Endothelial cell (in vitro differentiated cells): ENCODE measurements at regions not wholly inside any gene's neighbourhood (a gene's known extent, or its start where the extent isn't known, plus 50 kb on each side); places are given as distances from the start of the nearest gene placed in this dataset.

Source experiments
- DNase-seq: peaks from one replicate; pipeline ENCODE4 v3.0.0; 2021; ENCODE audit warnings: low spot score
- H3K27ac Mint-ChIP-seq: one replicate; pipeline ENCODE4 v1.8.0; 2021; ENCODE audit warnings: mixed read lengths, inconsistent platforms; ENCODE audit not compliant: unreplicated experiment
- H3K27me3 Mint-ChIP-seq: one replicate; pipeline ENCODE4 v1.8.0; 2021; ENCODE audit warnings: mild to moderate bottlenecking, moderate library complexity, mixed read lengths, inconsistent platforms; ENCODE audit not compliant: unreplicated experiment
- H3K36me3 Mint-ChIP-seq: one replicate; pipeline ENCODE4 v1.8.0; 2021; ENCODE audit warnings: mild to moderate bottlenecking, low read depth, mixed read lengths, inconsistent platforms; ENCODE audit not compliant: unreplicated experiment
- H3K4me1 Mint-ChIP-seq: one replicate; pipeline ENCODE4 v1.8.0; 2021; ENCODE audit warnings: mild to moderate bottlenecking, mixed read lengths, inconsistent platforms; ENCODE audit not compliant: unreplicated experiment
- H3K4me3 Mint-ChIP-seq: one replicate; pipeline ENCODE4 v1.8.0; 2021; ENCODE audit warnings: mild to moderate bottlenecking, mixed read lengths, inconsistent platforms; ENCODE audit not compliant: unreplicated experiment
- H3K9me3 Mint-ChIP-seq: one replicate; pipeline ENCODE4 v1.8.0; 2021; ENCODE audit warnings: mixed read lengths, inconsistent platforms; ENCODE audit not compliant: unreplicated experiment
- CTCF ChIP-seq: fragments of 200-600 bp; sonication (generic); IDR thresholded peaks from one replicate; pipeline ENCODE4 v1.5.0; 2021; ENCODE audit warnings: antibody characterized with exemption; ENCODE audit not compliant: unreplicated experiment

DNA sequence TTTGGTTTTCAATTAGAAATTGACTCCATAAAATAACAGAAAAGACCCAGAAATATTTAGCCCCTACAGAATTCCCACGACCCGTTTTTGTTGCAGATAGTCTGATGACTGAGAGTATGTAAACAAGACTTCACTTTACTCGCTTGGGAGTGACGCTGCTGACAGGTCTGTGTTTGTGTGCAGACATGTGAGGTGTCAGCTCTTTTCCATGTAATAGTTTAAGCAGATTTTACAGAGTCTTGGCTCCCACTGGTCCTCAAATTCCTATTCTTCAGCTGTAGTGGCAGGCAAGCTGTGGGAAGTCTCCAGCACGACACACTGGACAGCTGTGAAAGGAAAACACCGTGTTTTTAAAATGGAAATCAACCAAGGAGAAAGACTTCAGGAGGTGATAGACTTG, 455.7 kb downstream of the GABRG1 start:
- Mint-ChIP-seq H3K36me3 (no peaks in the 10 kb centered on the region), H3K4me1 (no peaks in the 10 kb centered on the region), H3K9me3 (peaks cover 8% of the 10 kb centered on the region), H3K27me3 (no peaks in the 10 kb centered on the region), H3K27ac (no peak overlapping the region), H3K4me3 (no peak overlapping the region)
- no peak for TF ChIP-seq CTCF
- no peak for DNase-seq

DNA sequence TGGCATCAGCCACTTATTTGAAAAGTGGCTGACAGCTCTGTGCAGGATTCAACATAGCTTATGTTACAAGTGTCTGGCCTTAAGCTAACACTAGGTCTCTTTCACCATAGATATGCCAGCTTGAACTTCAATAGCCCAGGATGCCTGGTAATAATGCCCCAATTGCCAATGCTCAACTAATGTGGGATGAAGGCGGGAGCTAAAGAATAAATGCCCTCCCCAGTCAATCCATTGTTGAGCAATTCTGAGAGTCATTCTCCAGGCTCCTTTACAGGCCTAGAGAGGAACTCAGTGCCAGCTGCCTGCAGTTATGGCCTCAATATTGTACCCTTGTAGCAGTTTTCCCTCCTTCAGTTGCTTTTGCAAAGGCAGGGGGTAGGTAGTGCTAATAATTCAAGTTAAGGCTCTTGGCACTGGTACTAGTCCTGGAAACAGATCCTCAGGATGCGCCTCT, 460.2 kb downstream of the GABRG1 start:
- Mint-ChIP-seq H3K27me3 (no peaks in the 10 kb centered on the region), H3K4me1 (no peaks in the 10 kb centered on the region), H3K9me3 (peaks cover under 1% of the 10 kb centered on the region), H3K27ac (no peak overlapping the region), H3K36me3 (no peaks in the 10 kb centered on the region), H3K4me3 (no peak overlapping the region)
- TF ChIP-seq CTCF = no peak
- no peak for DNase-seq

DNA sequence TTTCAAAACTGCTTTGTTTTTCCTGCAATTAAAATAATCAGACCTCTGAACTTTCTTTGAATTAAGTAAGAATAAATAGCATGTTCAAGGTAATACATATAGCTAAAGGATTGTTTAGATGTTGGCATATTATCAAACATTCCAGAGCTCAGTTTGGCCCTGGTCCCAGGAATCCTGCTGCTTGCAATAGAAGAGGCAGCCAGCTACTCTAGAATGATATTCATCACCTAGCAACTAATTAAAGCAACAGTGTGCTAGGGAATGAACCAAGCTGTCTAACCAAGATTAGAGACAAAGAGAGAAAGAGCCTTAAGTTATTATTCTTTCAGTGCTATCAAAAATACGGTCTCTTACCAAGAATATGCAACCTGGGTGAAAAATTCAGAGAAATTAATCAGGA, 460.9 kb downstream of the GABRG1 start:
- Mint-ChIP-seq H3K4me1 (no peaks in the 10 kb centered on the region), H3K27ac (no peak overlapping the region), H3K36me3 (no peaks in the 10 kb centered on the region), H3K9me3 (no peaks in the 10 kb centered on the region), H3K4me3 (no peak overlapping the region), H3K27me3 (no peaks in the 10 kb centered on the region)
- no peak for DNase-seq
- no peak for TF ChIP-seq CTCF

DNA sequence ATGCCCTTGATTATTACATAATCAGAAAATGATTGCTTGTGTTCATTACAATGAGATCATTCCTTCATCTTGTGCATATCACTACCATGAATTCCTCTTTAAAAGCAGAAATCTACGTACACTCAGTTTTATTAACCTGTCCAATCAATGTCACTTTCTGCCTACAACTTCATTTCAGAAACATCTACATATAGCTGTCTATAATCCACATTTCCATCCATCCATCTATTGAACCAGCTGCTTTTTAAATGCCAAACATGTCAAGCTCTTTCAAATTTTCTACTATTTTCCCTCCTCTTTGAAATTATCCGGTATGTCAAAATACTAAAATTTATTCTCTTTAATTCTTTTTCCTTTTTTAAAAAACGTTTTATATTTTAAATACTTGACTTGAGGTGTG, 462.0 kb downstream of the GABRG1 start:
- no peak overlapping the region for H3K4me3 Mint-ChIP-seq
- no peak for TF ChIP-seq CTCF
- H3K36me3 Mint-ChIP-seq = no peaks in the 10 kb centered on the region
- DNase-seq = no peak
- H3K9me3 Mint-ChIP-seq = no peaks in the 10 kb centered on the region
- no peaks in the 10 kb centered on the region for H3K4me1 Mint-ChIP-seq
- H3K27ac Mint-ChIP-seq = no peak overlapping the region
- no peaks in the 10 kb centered on the region for H3K27me3 Mint-ChIP-seq

- no peaks in the 10 kb centered on the region for H3K4me1 Mint-ChIP-seq
- TF ChIP-seq CTCF = no peak
- DNase-seq = no peak
- H3K4me3 Mint-ChIP-seq = no peak overlapping the region
- H3K36me3 Mint-ChIP-seq = no peaks in the 10 kb centered on the region
- peaks cover 10% of the 10 kb centered on the region for H3K9me3 Mint-ChIP-seq
- no peak overlapping the region for H3K27ac Mint-ChIP-seq
- no peaks in the 10 kb centered on the region for H3K27me3 Mint-ChIP-seq
Measured at GRCh38 chr4:45650545-45650944, 473.3 kb downstream of the GABRG1 start.
